GM21576 (cell line): ENCODE measurements at regions not wholly inside any gene's neighbourhood (a gene's known extent, or its start where the extent isn't known, plus 50 kb on each side); places are given as distances from the start of the nearest gene placed in this dataset.
"Not testable (repeated sequence)": the region's sequence is repeated elsewhere in the genome, so short reads cannot be mapped to it uniquely, and the experiment has no call there.

ENCODE experiments used
- ATAC-seq: cut with Tn5 transposase; IDR thresholded peaks from one replicate; pipeline ENCODE4 v1.9.1; 2021; ENCODE audit warnings: mild to moderate bottlenecking, moderate library complexity; ENCODE audit not compliant: unreplicated experiment

DNA sequence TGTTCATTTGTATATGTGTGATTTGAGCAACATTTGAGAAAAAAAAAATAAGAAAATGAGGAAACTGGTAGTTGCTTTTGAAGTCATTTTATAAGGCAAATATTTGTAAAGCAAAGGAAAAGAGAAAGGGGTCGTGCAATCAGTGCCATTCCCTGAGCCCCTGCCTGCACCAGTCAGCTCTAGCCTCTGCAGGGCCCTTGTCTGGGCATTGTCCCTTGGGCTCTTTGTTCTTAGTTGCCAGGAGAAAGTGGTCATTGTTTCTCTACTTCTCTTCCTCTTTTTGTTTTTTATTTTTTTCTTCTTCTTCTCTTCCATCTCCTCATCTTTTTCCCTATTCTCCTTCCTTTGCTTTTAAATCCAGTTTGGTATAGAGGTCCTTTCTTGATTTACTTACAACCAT lies 175.3 kb upstream of the CREB1 start:
- ATAC-seq = no peak

GRCh38 chr2:207356567-207356966 lies 173.2 kb upstream of the CREB1 start:
- no peak for ATAC-seq

GRCh38 chr2:207357216-207357615 lies 172.5 kb upstream of the CREB1 start:
- ATAC-seq = no peak

- ATAC-seq = no peak
Measured at GRCh38 chr2:207362716-207363115, 167.0 kb upstream of the CREB1 start.

- no peak for ATAC-seq
Measured at GRCh38 chr2:207363761-207364290, 165.9 kb upstream of the CREB1 start.

DNA sequence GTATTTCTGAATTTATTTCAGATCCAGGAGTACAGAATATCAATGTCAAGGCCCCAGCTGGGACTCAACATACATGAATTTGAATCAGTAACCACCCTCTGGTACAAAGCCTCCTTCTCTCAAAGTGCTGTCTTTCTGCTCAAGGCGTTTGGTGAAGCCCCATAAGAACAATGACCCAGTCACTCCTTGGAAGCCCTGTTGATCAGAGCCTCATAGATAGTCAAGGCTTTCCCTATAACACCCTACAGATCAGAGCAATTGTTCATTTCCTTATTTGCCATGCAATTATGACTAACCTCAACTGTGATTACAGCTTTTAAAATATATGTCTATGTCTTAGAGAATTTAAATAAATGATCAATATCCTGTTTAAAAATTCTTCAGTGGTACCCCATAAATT lies 159.1 kb upstream of the CREB1 start:
- ATAC-seq = no peak

DNA sequence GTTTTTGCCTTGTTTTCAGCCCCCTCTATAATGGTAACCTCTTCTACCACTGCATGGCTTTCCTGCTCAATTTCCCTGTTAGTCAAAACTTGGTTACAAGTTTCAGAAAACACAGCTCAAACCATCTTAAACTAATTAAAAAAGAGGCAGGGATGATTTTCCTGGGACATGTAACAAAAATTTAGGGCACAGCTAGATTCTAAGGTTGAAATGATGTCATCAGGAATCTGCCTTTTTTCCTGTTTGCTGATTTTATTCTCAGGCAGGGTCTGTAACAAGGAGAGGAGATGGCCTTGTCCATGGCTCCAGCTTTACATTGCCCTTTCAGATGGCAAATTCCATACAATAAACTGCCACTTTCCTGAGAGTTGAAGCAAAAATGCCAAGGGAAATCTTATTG lies 157.9 kb upstream of the CREB1 start:
- ATAC-seq = no peak

- ATAC-seq = no peak
Measured at GRCh38 chr2:207372483-207372882, 157.3 kb upstream of the CREB1 start.

DNA sequence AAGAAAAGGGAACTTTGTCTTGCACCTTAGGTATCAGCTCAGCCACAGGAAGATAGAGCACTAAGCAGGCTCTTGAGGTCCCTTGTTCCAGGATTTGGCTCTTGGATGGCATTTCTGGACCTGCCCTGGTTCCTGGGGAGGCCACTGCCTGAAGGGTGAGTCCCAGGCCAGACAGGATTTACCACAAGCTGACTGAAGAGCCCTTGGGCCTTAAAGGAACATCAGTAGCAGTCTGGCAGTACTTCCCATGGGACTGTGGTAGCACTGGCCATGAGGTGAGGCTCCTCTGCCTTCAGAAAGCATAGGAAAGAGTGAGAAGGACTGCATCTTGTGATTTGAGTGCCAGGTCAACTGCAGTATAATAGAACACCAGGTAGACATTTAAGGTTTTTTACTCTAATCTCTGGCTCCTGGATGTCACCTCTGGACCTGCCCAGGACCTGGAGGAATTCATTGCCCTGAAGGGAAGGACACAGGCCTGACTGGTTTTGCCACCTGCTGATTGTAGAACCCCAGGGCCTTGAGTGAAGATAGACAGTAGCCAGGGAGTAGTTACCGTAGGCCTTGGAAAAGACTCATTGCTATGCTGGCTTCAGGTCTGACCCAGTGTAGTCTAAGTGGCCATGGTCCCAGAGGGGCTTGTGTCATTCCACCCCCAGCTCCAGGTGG lies 154.4 kb upstream of the CREB1 start:
- no peak for ATAC-seq

GRCh38 chr2:207378620-207379019 lies 151.1 kb upstream of the CREB1 start:
- not testable (repeated sequence) for ATAC-seq

GRCh38 chr2:207385076-207385475 lies 144.7 kb upstream of the CREB1 start:
- ATAC-seq = no peak

GRCh38 chr2:207385903-207386302 lies 143.9 kb upstream of the CREB1 start:
- no peak for ATAC-seq

DNA sequence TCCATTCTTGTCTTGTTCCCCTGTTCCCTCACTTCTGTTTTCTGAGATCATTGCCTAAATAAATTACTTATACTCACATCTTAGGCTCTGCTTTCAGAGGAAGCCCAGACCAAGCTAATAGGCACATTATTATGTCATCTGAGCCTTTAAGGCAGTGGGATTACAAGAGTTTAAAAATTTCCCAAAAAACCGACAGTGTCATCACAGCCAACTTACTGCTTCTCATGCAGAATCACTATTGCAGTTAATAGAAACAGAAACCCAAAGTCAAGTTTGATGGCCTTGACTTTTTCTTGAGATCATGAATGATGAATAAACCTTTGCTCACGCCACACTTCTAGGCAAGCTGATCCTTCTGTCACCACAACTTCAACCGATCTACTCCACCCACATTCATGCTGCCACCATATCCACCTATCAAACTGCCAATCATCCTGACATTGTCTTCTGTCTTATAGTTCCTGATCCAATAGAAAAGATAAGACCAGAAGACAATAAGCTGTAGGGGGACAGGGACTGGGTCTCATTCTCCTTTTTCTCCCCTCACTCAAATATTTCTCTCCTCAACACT lies 142.7 kb upstream of the CREB1 start:
- ATAC-seq = no peak

DNA sequence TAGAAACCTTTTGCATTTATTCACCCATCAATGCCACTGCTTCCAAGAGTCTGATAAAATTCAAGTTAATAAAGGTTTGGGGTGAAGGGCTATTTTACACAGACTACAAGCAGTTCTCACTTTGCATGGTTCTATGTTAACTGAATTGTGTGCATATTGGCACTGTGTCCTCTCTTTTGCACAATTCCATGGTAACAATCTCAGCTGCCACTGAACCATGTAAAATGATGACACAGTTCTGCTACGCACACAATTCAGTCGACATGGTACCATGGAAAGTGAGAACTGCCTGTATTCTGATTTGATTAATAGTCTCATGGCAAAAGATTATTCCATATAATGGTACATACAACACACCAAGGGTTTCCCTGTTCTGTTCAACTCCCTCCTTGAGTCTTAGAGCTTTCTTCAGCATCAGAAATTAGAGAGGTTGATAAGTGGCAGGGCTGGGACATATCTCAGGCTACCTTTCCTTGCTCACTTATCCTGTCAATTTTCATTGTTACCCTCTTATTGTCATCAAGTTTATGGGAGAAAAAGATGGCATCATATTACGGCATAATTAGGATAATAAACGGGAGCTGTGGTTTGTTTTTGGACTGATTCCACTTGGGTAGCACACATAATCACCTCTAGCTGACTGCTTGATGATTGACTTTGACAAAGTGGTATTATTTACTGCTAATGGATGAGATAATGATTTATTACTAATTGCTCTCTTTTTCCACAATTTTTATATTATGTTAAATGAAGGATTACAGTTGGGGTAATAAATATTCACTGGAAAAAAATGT lies 139.3 kb upstream of the CREB1 start:
- ATAC-seq = no peak

GRCh38 chr2:207394203-207394781 lies 135.5 kb upstream of the CREB1 start:
- ATAC-seq = no peak

GRCh38 chr2:207394812-207395534 lies 134.8 kb upstream of the CREB1 start:
- ATAC-seq = no peak

- ATAC-seq = no peak
Measured at GRCh38 chr2:207395535-207396251, 134.1 kb upstream of the CREB1 start.

GRCh38 chr2:207397917-207398655 lies 131.7 kb upstream of the CREB1 start:
- ATAC-seq = no peak

DNA sequence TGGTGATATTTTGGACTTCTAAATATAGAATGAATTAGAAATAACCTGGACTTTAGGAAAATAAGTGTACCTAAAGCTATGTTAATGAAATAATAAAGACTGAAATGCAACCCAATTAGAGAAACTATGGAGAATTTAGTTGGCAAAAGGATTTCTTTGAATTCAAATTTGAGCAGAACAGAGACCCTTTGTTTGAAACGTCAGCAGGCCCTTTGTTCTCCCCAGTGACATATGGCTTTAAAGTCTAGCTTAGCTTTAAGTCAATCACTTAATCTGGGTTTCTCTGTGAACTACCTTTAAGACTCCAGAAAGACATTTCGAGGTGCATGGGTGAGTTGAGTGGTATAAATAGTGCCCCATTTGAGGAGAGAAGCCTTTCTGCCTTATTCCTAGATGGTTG lies 130.5 kb upstream of the CREB1 start:
- no peak for ATAC-seq

DNA sequence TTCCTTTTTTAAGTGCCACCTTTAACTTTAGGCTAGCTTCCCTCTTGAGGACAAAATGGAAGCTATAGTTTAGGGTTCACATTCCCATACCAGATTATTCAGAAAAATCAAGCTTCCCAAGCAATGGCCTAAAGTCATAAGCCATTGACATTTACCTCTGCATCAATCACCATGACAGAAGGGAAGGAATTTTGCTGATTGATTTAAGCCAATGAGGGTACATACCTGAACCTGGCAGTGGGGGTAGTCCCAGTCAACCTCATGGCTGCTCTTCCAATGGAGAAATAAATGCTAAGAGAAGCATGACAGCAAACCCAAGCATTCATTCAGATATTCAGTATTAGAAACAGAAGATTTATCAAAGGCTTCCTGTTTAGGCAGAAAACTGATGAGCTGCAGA lies 128.4 kb upstream of the CREB1 start:
- ATAC-seq = no peak
